GM19240 (cell line): ENCODE measurements at regions not wholly inside any gene's neighbourhood (a gene's known extent, or its start where the extent isn't known, plus 50 kb on each side); places are given as distances from the start of the nearest gene placed in this dataset.

Experiments
- DNase-seq: peaks from one replicate; pipeline ENCODE4 v3.0.0; 2011; ENCODE audit warnings: low spot score; ENCODE audit not compliant: insufficient read length

GRCh38 chr6:164039954-164040375 lies 625.4 kb downstream of the QKI start:
- no peak for DNase-seq

- DNase-seq, result no peak
These were observed 622.8 kb downstream of the QKI start for GRCh38 chr6:164037171-164037870.

- no peak for DNase-seq
These were observed 621.5 kb downstream of the QKI start for GRCh38 chr6:164035900-164036485.

- DNase-seq, result no peak
These were observed 620.2 kb downstream of the QKI start for GRCh38 chr6:164034602-164035140.

- DNase-seq, result no peak
These were observed 610.7 kb downstream of the QKI start for GRCh38 chr6:164025180-164025579.

- DNase-seq, result no peak
These were observed 609.0 kb downstream of the QKI start for GRCh38 chr6:164023535-164023934.

- no peak for DNase-seq
These were observed 608.1 kb downstream of the QKI start for GRCh38 chr6:164022632-164023031.

- DNase-seq, result no peak
These were observed 607.2 kb downstream of the QKI start for GRCh38 chr6:164021589-164022250.

GRCh38 chr6:164020142-164020541 lies 605.6 kb downstream of the QKI start:
- DNase-seq, result no peak

GRCh38 chr6:164018133-164018532 lies 603.6 kb downstream of the QKI start:
- DNase-seq, result no peak

GRCh38 chr6:164016056-164016455 lies 601.5 kb downstream of the QKI start:
- DNase-seq, result no peak

GRCh38 chr6:164015088-164015484 lies 600.6 kb downstream of the QKI start:
- no peak for DNase-seq

GRCh38 chr6:164014346-164015087 lies 600.0 kb downstream of the QKI start:
- DNase-seq, result no peak

GRCh38 chr6:164013480-164014208 lies 599.1 kb downstream of the QKI start:
- no peak for DNase-seq

GRCh38 chr6:164011321-164011720 lies 596.8 kb downstream of the QKI start:
- DNase-seq, result no peak

- DNase-seq, result no peak
These were observed 596.1 kb downstream of the QKI start for GRCh38 chr6:164010441-164011103.

- DNase-seq, result no peak
These were observed 594.4 kb downstream of the QKI start for GRCh38 chr6:164008902-164009301.

- DNase-seq, result no peak
These were observed 593.4 kb downstream of the QKI start for GRCh38 chr6:164007881-164008280.

GRCh38 chr6:164006459-164006858 lies 591.9 kb downstream of the QKI start:
- no peak for DNase-seq

GRCh38 chr6:164005004-164005711 lies 590.6 kb downstream of the QKI start:
- no peak for DNase-seq
